Effector CD8-positive, alpha-beta T cell (primary cell): ENCODE measurements at regions not wholly inside any gene's neighbourhood (a gene's known extent, or its start where the extent isn't known, plus 50 kb on each side); places are given as distances from the start of the nearest gene placed in this dataset.
"Not testable (repeated sequence)": the region's sequence is repeated elsewhere in the genome, so short reads cannot be mapped to it uniquely, and the experiment has no call there.

ENCODE experiments used
- DNase-seq: peaks from one replicate; lab custom pipeline; 2025; lab: John Stamatoyannopoulos, UW

DNA sequence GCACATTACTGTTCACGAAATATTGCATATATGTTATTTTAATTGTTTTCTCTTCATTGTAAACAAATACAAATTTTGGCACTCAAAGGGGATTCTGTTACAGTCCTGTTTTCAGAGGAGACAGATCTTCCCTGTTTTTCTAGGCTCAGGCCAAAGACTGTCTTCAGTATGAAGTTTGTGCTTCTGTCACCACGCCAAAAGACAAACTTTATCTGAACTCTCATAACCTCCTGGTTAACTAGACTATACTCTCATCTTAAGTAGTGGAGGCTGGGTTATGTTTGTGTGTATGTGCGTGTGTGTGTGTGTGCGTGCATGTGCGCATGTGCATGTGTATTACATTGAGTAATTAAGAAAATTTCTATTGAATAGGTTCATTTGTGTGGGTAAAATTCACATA is 676.8 kb upstream of the HS3ST1 start:
- DNase-seq: no peak

DNA sequence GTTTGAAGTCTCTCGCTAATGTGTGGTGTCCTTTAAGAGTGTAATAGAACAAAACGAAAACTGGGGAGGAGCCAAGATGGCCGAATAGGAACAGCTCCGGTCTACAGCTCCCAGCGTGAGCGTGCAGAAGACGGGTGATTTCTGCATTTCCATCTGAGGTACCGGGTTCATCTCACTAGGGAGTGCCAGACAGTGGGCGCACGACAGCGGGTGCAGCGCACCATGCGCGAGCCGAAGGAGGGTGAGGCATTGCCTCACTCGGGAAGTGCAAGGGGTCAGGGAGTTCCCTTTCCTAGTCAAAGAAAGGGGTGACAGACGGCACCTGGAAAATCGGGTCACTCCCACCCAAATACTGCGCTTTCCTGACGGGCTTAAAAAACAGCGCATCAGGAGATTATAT is 661.2 kb upstream of the HS3ST1 start:
- not testable (repeated sequence) for DNase-seq

DNA sequence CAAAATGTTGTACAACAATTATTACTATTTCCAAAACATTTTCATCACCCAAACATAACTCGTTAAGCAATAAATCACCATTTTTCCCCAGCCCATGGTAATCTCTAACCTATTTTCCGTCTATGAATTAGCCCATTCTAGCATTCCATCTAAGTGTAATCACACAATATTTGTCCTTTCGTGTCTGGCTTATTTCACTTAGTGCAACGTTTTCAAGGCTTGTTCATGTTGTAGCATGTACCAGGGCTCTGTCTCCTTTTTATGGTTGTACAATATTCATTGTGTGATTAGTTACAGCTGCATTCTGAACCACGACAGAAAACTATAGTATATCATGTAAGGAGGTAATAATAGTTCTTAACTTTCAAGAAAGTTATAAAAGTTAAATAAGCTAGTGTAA is 656.0 kb upstream of the HS3ST1 start:
- no peak for DNase-seq

DNA sequence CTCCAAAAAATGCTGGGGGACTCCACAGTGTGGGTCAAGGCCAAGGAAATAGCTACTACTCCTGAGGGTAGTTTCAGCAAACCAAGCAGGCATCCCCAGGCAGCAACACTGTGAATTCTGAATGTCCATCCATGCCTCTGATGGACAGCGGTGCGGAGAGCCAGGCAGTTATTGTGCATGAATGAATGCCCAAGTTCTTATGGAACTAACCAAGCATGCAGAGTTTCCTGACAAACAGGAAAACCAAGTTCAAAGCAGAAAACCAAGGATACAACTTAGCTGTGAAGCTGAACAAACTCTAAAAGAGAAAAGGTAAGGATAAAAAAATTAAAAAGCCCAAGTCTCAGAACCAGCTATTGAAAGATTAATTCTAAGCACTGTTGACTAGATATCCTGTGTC is 642.6 kb upstream of the HS3ST1 start:
- DNase-seq: no peak

DNA sequence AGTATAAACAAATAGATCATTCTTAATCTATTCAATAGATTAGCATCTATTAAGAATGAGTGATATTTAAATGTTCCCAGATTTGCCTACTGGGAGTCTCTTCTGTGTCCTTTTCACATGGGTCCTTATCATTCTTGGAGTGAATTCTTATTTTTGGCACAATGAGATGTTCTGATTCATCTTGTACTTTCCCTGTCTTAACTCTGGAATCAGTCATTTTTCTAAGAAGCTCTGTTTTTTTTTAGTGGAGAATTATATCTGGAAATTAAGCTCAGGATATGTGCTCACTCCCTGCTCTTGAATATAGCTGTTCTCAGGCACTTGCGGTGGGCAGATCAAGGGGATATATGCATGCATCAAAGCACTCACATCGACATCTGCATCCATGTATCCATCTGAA is 625.3 kb upstream of the HS3ST1 start:
- no peak for DNase-seq

DNA sequence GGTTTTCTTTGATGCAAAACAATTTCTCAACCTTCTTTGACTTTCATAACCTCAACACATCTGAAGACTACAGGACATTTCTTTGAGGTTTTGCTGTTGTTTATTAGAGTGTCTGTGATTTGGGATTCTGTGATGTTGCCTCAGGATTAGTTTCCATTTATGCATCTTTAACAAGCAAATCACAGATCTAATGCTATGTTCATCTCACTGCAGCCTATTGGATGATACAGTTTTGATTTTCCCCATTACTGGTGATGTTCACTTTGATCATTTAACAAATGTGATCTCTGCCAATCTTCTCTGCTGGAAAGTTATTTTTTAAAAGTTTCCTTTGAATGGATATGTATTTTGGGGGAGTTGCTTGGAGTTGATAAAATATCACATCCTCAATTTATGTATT is 624.9 kb upstream of the HS3ST1 start:
- no peak for DNase-seq

DNA sequence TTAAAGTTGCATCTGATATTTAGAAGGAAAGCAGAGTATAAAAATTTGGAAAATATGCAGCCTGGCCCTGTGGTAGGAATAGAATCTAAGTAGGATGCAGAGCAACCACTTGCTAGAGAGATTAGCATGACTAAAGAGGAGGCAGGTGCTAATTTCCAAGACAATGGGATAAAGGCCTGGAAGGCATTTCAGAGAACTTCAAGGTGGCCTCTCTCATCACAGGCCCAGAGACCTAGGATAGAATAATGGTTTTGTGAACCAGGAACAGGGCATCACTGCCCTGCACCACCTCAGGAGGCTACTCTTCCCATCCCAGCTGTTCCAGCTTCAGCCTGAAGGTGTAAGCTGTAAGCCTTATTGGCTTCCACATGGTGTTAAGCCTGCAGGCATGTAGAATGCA is 621.7 kb upstream of the HS3ST1 start:
- DNase-seq: no peak

DNA sequence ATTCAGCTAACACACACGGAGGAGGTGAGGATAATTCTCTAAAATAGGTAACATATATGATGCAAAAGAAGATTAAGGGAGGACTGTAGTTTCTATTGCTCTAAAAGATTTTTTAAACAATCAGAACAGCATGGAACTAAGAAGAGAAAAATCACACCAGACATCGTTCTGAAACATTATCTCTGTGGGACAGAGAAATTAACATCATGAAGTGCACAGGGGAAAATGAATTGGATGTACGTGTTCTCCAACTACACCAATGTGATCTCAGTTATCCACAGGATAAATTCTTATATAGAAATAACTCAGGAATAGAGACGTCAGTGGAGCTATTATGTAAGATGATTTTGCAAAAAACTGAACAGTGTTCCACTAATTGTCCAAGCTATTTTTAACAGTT is 614.1 kb upstream of the HS3ST1 start:
- DNase-seq: no peak

DNA sequence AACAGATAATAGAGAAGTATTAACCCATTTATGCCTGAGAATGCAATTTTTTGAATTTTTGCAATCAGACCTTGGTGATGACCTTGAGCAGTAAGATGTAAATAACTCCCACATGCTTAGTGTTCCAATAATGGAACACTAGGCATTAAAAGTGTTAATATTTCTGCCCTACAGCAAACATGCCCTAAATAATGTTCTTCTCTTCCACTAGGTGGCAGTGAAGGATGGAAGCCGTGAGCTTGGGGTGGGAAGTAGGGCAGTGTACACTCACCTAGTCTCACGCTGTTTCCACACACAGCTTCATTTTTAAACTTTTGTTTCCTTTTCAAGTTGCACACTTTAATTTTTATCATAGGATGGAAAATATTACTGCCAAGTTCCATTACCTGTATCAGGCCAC is 613.1 kb upstream of the HS3ST1 start:
- DNase-seq: no peak

DNA sequence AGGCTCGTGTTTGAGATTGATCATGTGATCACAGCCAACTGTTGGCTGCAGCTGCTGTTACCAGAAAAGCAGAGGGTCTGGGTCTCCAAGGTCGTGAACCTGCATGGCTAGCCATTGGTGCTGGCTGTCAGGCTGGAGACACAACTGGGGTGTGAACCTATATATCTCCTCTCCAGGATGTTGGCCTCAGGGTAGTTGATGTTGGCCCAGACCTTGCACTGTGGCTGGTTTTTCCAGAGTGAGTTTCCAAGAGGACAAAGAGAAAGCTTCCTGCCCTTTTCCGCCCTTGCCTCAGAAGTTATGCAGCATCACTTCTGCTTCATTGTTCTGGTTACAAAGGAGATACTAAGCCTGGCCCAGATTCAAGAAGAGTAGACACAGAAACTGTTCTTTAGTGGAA is 607.8 kb upstream of the HS3ST1 start:
- no peak for DNase-seq

DNA sequence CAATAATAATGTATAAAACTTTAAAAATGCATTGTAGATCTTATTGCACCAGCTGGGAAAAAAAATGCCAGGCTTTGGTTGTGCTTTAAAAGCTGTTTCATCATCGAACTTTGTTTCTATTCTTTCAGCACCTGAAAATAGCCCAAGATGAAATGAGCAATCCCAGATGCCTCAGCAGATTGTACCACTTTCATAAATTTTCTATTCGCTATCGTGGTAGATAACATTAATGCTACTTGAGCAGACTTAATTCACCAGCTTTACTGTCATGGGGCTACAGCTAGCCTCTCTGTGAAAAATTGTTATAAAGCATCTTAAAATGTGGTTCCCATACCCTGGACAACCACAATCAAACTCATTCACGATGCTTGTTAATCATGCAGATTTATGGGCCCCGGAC is 599.6 kb upstream of the HS3ST1 start:
- no peak for DNase-seq

DNA sequence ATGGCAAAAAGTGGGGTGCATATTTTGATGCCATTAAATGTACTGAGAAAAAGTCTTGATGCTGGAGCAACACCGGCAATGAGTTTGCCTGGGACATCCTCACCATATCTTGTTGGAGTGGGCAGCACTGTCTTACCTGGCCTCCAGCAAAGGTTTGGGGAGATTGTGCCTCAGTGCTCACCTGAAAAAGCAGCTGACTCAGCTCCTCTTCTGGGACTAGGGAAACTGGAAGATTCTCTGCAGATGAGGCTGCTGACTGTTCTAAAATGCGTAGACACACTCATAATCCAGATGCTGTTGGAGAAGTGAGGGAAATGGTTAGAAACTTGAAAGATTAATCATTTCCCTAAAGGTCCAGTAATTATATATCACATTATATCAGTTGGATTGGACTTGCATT is 593.7 kb upstream of the HS3ST1 start:
- DNase-seq: no peak

DNA sequence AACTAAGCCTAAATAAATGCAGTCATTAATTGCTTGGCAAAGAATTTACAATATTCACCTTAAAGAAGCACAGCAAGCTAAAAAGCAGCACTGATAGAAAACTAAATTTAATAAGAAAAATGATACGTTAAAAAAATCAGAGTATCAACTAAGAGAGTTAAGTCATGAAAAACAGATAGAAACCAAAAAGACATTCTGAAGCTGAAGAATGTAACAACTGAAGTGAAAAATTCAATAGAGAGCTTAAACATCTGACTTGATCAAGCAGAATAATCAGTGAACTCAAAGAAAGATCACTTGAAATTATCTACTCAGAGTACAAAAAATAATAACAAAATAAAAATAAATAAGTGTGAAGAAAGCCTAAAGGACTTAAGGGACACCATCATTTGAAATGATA is 588.0 kb upstream of the HS3ST1 start:
- no peak for DNase-seq

DNA sequence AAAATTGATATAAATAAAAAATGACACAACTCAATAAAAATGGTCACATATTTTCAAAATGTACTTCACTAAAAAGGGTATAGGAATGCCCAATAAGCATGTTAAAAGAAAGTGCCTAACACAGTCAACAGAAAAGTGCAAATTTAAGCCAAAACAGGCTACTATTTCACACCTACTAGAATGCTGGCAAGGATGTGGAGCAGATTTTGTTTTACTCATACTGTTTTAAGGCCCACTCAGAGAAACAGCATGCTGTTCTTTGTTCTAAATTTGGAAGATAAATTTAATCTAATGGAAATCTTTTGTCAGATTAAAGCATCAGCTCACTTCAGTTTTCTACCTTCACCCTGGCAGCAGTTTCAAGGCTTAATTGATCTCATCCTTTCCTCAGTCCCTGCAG is 576.8 kb upstream of the HS3ST1 start:
- no peak for DNase-seq

DNA sequence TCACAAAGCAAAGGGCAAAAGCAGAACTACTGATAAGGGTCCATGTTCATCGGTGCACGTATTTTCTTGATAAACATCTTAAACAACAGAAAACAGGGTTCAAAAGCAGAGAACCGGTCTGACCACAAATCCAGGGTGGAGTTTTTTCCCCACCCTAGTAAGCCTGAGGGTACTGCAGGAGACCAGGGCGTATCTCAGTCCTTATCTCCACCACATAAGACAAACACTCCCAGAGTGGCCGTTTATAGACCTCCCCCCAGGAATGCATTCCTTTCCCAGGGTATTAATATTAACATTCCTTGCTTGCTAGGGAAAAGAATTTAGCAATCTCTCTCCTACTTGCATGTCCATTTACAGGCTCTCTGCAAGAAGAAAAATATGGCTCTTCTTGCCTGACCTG is 567.9 kb upstream of the HS3ST1 start:
- DNase-seq: not testable (repeated sequence)

DNA sequence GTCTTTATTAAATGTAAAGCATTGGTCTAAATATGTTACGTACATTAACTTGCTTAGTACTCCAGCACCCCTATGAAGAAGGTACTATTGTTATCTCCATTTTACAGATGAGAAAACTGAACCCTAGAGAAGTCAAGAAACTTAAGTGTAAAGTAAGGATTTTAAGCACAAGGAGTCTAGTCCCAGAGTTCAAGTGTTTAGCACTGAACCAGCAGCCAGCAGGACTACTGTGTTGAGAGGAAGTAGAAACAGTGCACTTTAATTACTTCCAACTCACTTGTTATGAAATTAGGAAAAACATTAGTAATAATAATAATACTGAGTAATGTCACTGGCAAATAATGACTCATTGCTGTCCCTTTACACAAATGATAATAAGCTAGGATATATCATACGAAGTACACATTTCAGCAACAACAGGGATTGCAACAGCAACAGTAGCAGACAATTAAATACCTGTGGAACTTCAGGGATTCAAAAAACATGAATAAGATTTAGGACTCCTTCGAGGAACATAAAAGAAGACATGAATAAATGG is 548.1 kb upstream of the HS3ST1 start:
- no peak for DNase-seq

DNA sequence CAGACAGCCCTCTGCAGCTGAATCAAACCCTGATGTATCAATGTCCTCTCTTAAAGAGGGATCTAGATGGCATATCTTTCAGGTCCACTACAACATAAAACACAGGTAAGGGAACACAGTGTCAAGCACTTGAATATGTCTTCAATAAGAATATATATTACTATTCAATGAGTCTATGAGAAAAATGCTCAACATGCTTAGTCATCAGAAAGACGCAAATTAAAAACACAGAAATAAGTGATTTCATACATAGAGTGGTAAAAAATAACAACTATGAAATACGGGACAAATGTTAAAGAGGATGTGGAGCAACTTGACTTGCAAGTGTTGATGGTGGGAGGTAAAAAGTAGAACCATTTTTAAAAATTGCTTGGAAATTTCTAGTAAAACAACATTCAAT is 544.6 kb upstream of the HS3ST1 start:
- DNase-seq: no peak

DNA sequence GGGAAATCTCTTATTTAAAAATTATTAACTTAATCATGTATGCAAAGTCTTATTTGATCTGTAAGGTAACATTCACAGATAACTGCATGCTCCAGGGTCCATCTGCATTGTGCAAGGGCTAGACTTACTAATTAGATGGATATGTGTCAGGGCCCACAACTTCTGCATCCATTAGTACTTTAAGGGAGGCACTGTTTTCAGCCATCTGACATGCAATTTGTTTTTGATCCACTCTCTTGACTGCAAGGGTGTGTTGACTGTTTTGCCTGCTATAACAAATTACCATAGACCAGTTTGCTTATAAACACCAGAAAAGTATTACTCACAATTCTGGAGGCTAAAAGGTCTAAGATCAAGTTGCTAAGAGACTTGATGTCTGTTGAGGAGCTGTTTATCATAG is 542.1 kb upstream of the HS3ST1 start:
- DNase-seq: no peak

DNA sequence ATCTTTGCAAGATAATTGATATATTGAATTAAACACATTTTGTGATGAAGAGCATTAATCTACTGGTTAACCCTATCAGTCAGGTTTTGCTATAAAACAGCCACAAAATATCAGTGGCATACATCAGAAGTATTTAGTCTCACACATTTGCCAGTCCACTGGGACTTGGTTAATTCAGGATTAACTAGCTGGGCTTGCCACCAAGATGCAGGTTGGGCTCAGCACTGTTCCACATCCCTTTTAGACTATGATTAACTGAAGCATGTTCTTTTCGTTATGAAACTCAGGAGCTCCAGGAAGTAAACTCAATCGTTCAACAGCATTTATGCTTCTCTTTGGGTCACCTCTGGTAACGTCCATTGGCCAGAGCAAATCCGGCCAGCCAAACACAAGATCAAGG is 538.1 kb upstream of the HS3ST1 start:
- DNase-seq: no peak

DNA sequence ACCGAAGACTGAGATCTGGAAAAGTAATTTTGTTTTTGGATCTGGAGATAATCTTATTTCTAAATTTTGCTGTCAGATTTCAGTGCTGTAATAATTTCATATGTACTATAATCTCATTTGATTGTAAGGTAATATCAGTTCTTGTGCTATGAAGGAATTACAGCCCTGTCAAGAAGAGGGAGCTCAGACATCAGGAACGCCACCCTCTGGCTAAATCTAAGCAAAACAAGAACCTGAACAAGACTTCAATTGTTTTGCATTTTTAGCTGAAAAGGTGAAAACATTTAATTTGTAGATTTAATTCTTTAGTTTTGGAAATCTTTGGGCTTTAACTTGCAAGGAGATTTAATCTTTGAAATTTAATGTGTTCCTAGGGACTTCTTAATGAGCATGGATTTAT is 525.4 kb upstream of the HS3ST1 start:
- no peak for DNase-seq

DNA sequence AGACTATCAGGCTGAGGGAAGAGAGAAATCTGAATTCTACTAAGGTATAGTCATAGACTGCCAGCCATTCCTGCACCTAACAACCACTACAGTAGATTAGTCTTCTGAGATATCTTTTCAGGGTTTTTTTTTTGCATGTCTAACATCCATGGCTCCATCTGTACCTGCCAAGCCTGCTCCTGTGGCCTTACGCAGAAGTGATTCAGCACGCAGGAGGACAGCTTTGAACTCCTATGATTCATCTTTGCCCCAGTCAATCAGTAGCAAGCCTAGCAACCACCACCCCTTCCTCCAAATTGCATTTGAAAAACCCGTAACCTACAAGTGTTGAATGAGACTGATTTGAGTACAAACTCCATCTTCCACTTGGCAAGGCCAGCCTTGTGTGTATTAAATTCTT is 520.7 kb upstream of the HS3ST1 start:
- DNase-seq: no peak

DNA sequence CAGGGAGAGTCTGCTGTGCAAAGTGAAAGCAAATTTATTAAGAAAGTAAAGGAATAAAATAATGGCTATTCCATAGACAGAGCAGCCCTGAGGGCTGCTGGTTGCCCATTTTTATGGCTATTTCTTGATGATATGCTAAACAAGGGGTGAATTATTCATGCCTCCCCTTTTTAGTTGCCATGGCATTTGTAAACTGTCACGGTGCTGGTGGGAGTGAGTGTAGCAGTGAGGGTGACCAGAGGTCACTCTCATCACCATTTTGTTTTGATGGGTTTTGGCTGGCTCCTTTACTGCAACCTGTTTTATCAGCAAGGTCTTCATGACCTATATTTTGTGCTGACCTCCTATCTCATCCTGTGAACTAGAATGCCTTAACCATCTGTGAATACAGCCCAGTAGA is 518.9 kb upstream of the HS3ST1 start:
- DNase-seq: not testable (repeated sequence)

DNA sequence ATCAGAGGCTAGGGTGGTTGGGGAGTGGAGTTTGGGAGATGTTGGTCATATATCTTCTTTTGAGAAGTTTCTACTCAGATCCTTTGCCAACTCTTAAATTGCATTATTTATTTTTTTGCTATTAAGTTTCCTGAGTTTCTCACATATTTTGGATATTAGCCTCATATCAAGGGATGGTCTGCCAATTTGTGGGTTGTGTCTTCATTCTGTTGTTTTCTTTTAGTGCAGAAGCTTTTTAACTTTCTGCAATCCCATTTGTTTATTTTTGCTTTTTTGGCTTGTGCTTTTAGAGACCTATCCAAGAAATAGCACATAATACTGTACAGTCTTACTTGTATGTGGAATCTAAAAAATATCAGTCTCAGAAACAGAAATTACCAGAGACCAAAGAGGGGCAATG is 509.2 kb upstream of the HS3ST1 start:
- no peak for DNase-seq

DNA sequence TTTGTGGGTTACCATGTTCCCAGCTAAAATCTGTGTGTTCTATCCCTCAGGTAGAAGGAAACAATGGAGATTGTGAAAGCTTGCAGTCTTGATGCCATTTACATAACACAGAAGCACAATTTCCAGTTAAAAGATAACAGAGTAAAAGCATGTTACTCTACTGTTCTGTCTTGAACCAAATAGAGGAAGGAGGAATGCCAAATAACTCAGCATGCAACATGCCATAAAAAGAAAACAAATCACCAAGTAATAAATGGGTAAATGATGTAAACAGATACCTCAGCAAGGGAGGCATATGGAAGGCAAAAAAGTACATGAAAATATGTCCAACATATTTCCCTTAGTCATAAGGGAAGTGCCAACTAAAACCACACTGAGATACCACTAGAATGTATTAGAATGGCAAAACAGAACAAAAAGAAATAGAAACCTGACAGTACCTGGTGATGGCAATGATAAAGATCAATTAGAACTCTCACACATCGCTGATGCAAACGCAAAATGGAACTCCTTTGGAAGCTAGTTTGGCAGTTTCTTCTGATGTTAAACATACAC is 502.6 kb upstream of the HS3ST1 start:
- no peak for DNase-seq

DNA sequence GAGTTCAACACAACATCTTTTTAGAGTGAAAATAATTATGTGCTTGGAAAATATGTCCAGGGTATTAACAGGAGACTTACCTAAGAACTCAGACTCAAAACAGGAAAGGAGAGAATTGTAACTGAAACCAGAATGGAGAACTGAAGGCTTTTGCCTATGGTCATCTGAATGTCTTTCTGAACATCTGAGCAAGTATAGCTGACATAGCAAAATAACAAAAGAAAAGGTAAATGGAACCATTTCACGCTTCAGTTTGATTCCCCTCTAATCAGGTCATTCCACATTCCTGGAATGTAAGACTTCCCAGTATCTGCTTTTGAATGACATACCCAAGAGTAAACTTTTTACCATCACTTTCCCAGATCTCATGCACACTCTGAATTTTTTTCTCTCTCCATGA is 500.4 kb upstream of the HS3ST1 start:
- DNase-seq: no peak
